GM20000 (cell line): ENCODE measurements at regions not wholly inside any gene's neighbourhood (a gene's known extent, or its start where the extent isn't known, plus 50 kb on each side); places are given as distances from the start of the nearest gene placed in this dataset.

Source experiments
- DNase-seq: peaks from one replicate; pipeline ENCODE4 v3.0.0; 2012; ENCODE audit warnings: low spot score
- TF ChIP-seq, protein P1 (sequence below): IDR thresholded peaks from 2 replicates; pipeline ENCODE4 v1.5.1; 2012; ENCODE audit warnings: mild to moderate bottlenecking, control low read depth; ENCODE audit errors: extremely low read depth, missing control alignments

DNA sequence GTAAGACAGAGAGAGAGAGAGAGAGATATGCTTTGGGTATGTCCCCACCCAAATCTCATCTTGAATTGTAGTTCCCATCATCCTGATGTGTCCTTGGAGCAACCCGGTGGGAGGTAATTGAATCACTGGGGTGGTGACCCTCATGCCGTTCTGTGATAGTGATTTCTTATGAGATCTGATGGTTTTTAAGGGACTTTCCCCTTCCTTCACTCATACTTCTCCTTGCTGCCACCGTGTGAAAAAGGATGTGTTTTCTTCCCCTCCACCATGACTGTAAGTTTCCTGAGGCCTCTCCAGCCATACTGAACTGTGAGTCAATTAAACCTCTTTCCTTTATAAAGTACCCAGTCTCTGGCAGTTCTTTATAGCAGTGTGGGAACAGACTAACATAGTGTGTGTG, 60.3 kb downstream of the EOMES start:
- TF ChIP-seq, protein P1, sequence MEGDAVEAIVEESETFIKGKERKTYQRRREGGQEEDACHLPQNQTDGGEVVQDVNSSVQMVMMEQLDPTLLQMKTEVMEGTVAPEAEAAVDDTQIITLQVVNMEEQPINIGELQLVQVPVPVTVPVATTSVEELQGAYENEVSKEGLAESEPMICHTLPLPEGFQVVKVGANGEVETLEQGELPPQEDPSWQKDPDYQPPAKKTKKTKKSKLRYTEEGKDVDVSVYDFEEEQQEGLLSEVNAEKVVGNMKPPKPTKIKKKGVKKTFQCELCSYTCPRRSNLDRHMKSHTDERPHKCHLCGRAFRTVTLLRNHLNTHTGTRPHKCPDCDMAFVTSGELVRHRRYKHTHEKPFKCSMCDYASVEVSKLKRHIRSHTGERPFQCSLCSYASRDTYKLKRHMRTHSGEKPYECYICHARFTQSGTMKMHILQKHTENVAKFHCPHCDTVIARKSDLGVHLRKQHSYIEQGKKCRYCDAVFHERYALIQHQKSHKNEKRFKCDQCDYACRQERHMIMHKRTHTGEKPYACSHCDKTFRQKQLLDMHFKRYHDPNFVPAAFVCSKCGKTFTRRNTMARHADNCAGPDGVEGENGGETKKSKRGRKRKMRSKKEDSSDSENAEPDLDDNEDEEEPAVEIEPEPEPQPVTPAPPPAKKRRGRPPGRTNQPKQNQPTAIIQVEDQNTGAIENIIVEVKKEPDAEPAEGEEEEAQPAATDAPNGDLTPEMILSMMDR, result no peak
- no peak for DNase-seq

DNA sequence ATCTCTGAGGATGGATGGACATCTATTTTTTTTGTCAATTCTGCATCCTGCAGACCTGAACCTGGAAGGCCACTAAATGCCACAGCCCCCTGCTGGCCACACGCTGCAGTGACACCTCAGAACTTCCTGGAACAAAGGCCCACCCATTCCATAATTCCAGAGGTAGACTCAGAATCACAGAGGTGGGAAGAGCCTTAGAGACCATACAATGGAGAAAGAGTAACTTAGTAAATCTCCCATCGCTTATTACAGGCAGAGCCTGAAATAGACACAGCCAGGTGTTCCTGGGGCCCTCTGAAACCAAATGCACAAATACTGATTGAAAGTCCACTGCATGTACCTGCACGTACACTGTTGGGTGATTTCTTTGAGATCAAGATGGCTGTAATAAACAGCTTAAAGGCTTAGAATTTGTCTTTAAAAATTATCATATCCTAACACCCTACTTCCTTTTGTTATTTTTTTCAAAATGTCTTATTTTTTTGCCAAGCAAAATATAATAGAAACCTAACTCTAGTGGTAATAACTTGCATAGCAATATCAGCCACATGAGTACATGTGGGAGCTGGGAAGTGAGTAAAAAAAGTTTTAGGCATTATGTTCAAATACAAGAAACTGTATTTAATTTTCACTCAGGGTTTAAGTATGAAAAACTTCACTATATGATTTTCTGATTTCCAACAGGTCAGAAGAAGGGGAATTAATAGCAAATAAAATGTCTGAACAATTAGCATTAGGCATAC, 62.7 kb downstream of the EOMES start:
- TF ChIP-seq, protein P1, result peak; percentile 84
- peak; percentile 53 for DNase-seq

DNA sequence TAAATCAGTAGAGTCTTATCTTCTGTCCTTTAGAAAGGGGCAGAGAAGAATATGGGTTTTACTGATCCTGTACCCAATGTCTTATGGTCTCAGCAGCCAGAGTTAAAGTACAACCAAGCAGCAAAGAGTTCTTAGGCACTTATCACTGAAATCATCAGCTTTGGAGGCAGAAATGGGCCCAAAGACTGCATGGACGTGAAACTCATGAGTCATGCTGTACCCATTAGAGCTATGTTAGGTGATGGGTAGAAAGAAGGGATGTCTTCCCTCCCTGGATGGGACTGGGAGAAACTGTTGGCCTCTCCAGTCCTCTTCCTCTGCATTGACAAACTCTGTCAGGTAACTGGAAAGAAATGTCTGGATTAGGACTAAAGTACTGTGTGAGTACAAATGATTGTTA, 63.4 kb downstream of the EOMES start:
- TF ChIP-seq, protein P1, result no peak

DNA sequence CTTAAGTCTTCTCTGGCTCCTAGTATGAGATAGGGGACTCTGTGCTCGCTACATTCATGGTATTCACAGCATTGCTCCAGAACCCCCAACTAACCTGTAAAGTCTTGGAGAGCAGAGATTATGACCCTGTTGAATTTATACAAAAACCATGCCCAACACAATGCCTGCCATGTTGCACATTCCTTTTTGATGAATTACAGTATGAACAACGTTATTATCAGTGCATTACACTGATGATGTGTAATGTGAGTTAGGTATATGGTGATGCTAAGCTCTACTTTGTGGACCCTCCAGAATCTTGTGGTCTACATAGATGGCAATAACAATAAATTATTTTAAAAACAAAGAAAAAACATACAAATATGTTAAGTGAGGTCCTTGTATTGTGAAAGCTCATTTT, 64.3 kb downstream of the EOMES start:
- TF ChIP-seq, protein P1, result no peak
- DNase-seq, result no peak

More for the DNA sequence above, 63.4 kb downstream of the EOMES start:
- no peak for DNase-seq

DNA sequence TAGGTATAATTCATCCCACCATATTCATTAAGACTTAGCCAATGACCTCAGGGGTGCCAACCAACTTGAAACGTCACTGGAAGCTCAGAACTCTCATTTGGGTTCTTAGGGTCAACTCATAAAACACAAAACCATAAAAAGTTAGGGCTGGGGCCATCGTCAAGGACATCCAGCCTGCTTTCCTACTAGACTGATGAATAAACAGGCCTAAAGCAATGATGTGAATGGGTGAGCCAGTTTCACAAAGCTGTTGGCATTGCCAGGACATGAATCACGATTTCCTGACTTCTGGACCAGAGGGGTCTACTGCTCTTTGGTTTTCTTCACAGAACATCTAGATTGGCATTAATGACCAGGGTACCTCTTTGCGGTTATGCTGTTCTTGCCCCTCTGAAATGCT, 64.7 kb downstream of the EOMES start:
- no peak for DNase-seq
- TF ChIP-seq, protein P1, result no peak

DNA sequence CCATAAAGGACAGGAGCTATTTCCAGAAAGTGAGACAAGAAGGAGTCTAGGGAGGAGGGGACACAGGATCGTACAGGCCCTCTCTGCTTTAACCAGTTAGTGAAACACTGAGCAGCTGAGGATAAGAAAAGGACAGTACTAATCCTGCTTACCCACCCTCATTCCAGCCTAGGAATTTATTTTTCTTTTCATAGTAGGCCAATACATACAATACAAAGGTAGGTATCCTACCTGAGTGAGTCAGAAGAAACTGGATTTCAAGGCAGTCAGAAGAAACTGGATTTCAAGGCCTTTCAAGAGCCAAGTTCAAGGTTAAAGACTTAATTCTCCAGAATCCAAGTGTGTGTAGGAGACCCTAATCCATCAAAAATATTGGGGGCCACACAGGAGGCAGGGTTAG, 65.3 kb downstream of the EOMES start:
- DNase-seq, result no peak

DNA sequence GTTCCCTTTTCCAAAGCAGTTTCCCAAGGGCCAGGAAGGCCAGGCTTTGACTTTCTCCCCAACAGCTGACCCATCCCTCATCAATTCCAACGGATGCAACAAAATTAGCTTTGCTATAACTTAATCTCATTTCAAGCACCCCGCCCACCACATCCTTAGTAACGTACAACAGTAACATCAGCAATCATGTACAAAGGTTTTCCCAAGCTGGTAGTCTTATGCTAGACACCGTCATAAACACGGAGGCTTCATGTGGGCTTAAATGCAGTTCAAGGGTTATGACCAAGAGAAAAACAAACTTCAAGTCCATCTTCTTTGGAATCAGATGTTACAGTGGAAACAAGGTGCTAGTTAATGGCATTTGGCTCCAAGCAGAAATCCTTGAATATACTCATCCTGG, 66.6 kb downstream of the EOMES start:
- TF ChIP-seq, protein P1, result no peak

More for the DNA sequence above, 65.3 kb downstream of the EOMES start:
- TF ChIP-seq, protein P1, result no peak

More for the DNA sequence above, 66.6 kb downstream of the EOMES start:
- no peak for DNase-seq
